HEK293T (cell line): ENCODE measurements at regions not wholly inside any gene's neighbourhood (a gene's known extent, or its start where the extent isn't known, plus 50 kb on each side); places are given as distances from the start of the nearest gene placed in this dataset.

ENCODE experiments used
- CTCF ChIA-PET: fragments of 350-600 bp; formaldehyde crosslinking; extraction: SDS; loops from one replicate; lab custom pipeline; 2021; ENCODE audit warnings: antibody characterized with exemption, inconsistent platforms; lab: Yijun Ruan, JAX
- POLR2A ChIA-PET: fragments of 350-600 bp; formaldehyde crosslinking; extraction: SDS; loops from one replicate; lab custom pipeline; 2020; ENCODE audit warnings: antibody characterized with exemption, inconsistent platforms; lab: Yijun Ruan, JAX
- DNase-seq: peaks from one replicate; pipeline ENCODE4 v3.0.0; 2012; ENCODE audit warnings: mixed read lengths; ENCODE audit errors: extremely low spot score
- ARNT ChIP-seq: fragments of 450-650 bp; IDR thresholded peaks from 2 replicates; pipeline ENCODE4 v1.6.1; 2017; ENCODE audit warnings: mild to moderate bottlenecking
- BHLHE40 ChIP-seq: fragments of 450-650 bp; IDR thresholded peaks from 2 replicates; pipeline ENCODE4 v1.6.1; 2016; ENCODE audit warnings: mild to moderate bottlenecking, moderate library complexity, borderline replicate concordance
- CTBP1 ChIP-seq: fragments of 450-650 bp; IDR thresholded peaks from 2 replicates; pipeline ENCODE4 v1.6.1; 2016; ENCODE audit warnings: borderline replicate concordance
- ELF4 ChIP-seq: fragments of 450-650 bp; IDR thresholded peaks from 2 replicates; pipeline ENCODE4 v1.6.1; 2017; ENCODE audit warnings: antibody characterized with exemption
- FOXA1 ChIP-seq: fragments of 450-650 bp; IDR thresholded peaks from 2 replicates; pipeline ENCODE4 v1.6.1; 2016; ENCODE audit warnings: mild to moderate bottlenecking
- FOXK2 ChIP-seq: fragments of 450-650 bp; IDR thresholded peaks from 2 replicates; pipeline ENCODE4 v1.6.1; 2016; ENCODE audit warnings: mild to moderate bottlenecking
- FOXM1 ChIP-seq: fragments of 450-650 bp; IDR thresholded peaks from 2 replicates; pipeline ENCODE4 v1.6.1; 2017; ENCODE audit warnings: mild to moderate bottlenecking, borderline replicate concordance
- HDGF ChIP-seq: fragments of 450-650 bp; IDR thresholded peaks from 2 replicates; pipeline ENCODE4 v1.6.1; 2017; ENCODE audit warnings: antibody characterized with exemption, borderline replicate concordance
- L3MBTL2 ChIP-seq: fragments of 450-650 bp; conservative IDR thresholded peaks from 2 replicates; pipeline ENCODE4 v1.6.1; 2016; ENCODE audit warnings: mild to moderate bottlenecking
- LEF1 ChIP-seq: fragments of 450-650 bp; IDR thresholded peaks from 2 replicates; pipeline ENCODE4 v1.6.1; 2017; ENCODE audit warnings: mild to moderate bottlenecking, borderline replicate concordance
- NFRKB ChIP-seq: fragments of 450-650 bp; IDR thresholded peaks from 2 replicates; pipeline ENCODE4 v1.6.1; 2016; ENCODE audit warnings: mild to moderate bottlenecking, moderate library complexity
- SP1 ChIP-seq: fragments of 450-650 bp; IDR thresholded peaks from 2 replicates; pipeline ENCODE4 v1.6.1; 2017
- SUZ12 ChIP-seq: fragments of 450-650 bp; IDR thresholded peaks from 2 replicates; pipeline ENCODE4 v1.6.1; 2016; ENCODE audit warnings: mild to moderate bottlenecking
- TARDBP ChIP-seq: fragments of 450-650 bp; IDR thresholded peaks from 2 replicates; pipeline ENCODE4 v1.6.1; 2016
- ZNF384 ChIP-seq: fragments of 450-650 bp; IDR thresholded peaks from 2 replicates; pipeline ENCODE4 v1.6.1; 2016
- TF ChIP-seq, protein P1 (sequence below): fragments of 450-650 bp; IDR thresholded peaks from 2 replicates; pipeline ENCODE4 v1.6.1; 2016

DNA sequence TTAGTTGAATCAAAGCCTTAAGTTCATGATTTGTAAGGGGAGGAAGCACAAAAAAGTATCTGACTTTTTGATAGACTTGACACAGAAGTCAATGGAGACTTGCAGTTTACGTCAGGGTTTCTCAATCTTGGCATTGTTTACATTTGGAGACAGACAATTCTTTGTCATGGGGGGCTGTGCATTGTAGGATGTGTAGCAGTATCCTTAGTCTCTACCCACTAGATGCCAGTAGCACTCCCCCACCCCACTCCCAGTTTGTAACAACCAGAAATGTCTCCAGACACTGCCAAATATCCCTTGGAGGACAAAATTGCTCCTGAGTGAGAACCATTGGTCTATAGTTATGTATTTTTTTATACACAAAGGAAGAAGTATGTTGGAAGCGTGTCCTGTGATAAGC lies 434.1 kb downstream of the RFPL4B start:
- ChIA-PET CTCF (no interaction called here), POLR2A (no interaction called here)
- no peak for DNase-seq
- no peak for TF ChIP-seq HDGF
- TF ChIP-seq SUZ12 = no peak
- TF ChIP-seq FOXK2 = no peak
- no peak for TF ChIP-seq BHLHE40
- TF ChIP-seq L3MBTL2 = no peak
- no peak for TF ChIP-seq FOXA1
- TF ChIP-seq LEF1 = no peak

- no peak for TF ChIP-seq BHLHE40
- no peak for TF ChIP-seq HDGF
- TF ChIP-seq ARNT = no peak
- TF ChIP-seq SUZ12 = no peak
- TF ChIP-seq FOXA1 = no peak
- no peak for TF ChIP-seq ELF4
- TF ChIP-seq NFRKB = no peak
- POLR2A ChIA-PET = no interaction called here
- DNase-seq = no peak
- CTCF ChIA-PET = no interaction called here
These were observed 438.3 kb downstream of the RFPL4B start for GRCh38 chr6:112785408-112785807.

- CTCF ChIA-PET = no interaction called here
These were observed 439.7 kb downstream of the RFPL4B start for GRCh38 chr6:112786801-112787200.

GRCh38 chr6:112787371-112787770 lies 440.2 kb downstream of the RFPL4B start:
- no peak for DNase-seq
- CTCF ChIA-PET = no interaction called here
- no peak for TF ChIP-seq NFRKB
- no peak for TF ChIP-seq ELF4
- POLR2A ChIA-PET = no interaction called here

More at GRCh38 chr6:112786801-112787200, 439.7 kb downstream of the RFPL4B start:
- POLR2A ChIA-PET = interaction anchor here (1.0 kb wide), 1 partner anchor 1068 kb away, joined by 3 read pairs; no protein-coding TSS in a partner anchor
- TF ChIP-seq, protein P1, sequence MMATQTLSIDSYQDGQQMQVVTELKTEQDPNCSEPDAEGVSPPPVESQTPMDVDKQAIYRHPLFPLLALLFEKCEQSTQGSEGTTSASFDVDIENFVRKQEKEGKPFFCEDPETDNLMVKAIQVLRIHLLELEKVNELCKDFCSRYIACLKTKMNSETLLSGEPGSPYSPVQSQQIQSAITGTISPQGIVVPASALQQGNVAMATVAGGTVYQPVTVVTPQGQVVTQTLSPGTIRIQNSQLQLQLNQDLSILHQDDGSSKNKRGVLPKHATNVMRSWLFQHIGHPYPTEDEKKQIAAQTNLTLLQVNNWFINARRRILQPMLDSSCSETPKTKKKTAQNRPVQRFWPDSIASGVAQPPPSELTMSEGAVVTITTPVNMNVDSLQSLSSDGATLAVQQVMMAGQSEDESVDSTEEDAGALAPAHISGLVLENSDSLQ = no peak
- no peak for TF ChIP-seq BHLHE40
- no peak for TF ChIP-seq TARDBP
- no peak for TF ChIP-seq CTBP1
- no peak for TF ChIP-seq LEF1
- no peak for TF ChIP-seq ARNT
- TF ChIP-seq FOXK2 = no peak
- TF ChIP-seq SP1 = no peak
- TF ChIP-seq NFRKB = no peak
- TF ChIP-seq ELF4 = no peak
- TF ChIP-seq FOXA1 = no peak
- TF ChIP-seq L3MBTL2 = no peak
- TF ChIP-seq FOXM1 = no peak
- no peak for TF ChIP-seq SUZ12
- no peak for TF ChIP-seq HDGF
- TF ChIP-seq ZNF384 = no peak
- no peak for DNase-seq

DNA sequence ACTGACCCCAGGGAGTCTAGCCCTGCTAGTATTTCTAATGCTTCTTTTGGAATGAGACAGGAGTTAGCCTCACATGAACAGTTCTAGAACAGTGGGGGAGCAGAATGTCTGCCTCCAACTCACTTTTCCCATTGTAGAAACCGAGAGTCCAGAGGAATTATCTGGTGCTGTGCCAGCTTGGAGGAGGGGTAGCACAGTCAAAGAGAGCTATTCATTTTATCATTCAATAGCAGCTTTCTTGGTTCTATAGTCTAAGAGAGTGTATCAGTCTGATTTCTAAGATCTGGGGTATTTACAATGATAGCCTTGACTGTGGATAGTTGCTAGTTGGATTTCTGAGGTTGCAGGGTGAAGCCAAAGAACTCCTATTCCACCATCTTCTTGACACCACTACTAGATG lies 448.2 kb downstream of the RFPL4B start:
- TF ChIP-seq FOXM1 (no peak), NFRKB (no peak), SUZ12 (no peak), ZNF384 (no peak), L3MBTL2 (no peak)
- ChIA-PET POLR2A (no interaction called here), CTCF (no interaction called here)
- DNase-seq = no peak

DNA sequence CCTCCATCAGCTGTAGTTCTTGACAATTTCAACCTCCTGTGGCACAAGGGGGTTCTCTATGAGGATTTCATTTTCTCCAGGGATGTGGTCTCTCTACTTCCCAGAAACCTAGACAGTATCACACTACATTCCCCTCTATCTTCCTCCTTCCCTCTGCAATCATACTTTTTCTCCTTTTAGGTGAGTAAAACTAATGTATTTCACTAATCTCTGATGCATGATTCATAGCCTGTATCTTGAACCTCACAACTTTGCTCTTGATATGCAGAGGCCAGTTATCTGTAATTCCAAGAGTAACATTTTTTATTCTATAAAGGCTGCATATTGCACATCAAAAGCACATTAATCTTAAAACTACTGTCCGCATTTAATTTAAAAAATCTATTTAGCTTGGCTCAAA lies 449.6 kb downstream of the RFPL4B start:
- POLR2A ChIA-PET = no interaction called here
- CTCF ChIA-PET = no interaction called here
- no peak for DNase-seq
- TF ChIP-seq SUZ12 (no peak), ZNF384 (no peak), TARDBP (no peak)

GRCh38 chr6:112799889-112800288 lies 452.8 kb downstream of the RFPL4B start:
- CTCF ChIA-PET = no interaction called here
- no peak for DNase-seq
- TF ChIP-seq L3MBTL2 = no peak
- TF ChIP-seq FOXA1 = no peak
- no peak for TF ChIP-seq TARDBP
- TF ChIP-seq CTBP1 = no peak
- no peak for TF ChIP-seq ARNT
- TF ChIP-seq SP1 = no peak
- no peak for TF ChIP-seq ELF4
- no peak for TF ChIP-seq BHLHE40
- TF ChIP-seq LEF1 = no peak
- no peak for TF ChIP-seq SUZ12
- TF ChIP-seq HDGF = no peak
- TF ChIP-seq, protein P1 = no peak
- no peak for TF ChIP-seq FOXM1
- TF ChIP-seq NFRKB = no peak
- TF ChIP-seq ZNF384 = no peak
- POLR2A ChIA-PET = no interaction called here

- TF ChIP-seq ZNF384 (no peak), NFRKB (no peak), FOXK2 (no peak), TARDBP (no peak), HDGF (no peak), L3MBTL2 (no peak), FOXM1 (no peak), SUZ12 (no peak), FOXA1 (no peak), ARNT (no peak), SP1 (no peak), ELF4 (no peak), BHLHE40 (no peak), LEF1 (no peak), CTBP1 (no peak)
- TF ChIP-seq, protein P1 = no peak
- DNase-seq = no peak
- POLR2A ChIA-PET = no interaction called here
- CTCF ChIA-PET = no interaction called here
These were observed 453.3 kb downstream of the RFPL4B start for GRCh38 chr6:112800439-112800838.
